ENCODE measurements at regions not wholly inside any gene's neighbourhood (a gene's known extent, or its start where the extent isn't known, plus 50 kb on each side); places are given as distances from the start of the nearest gene placed in this dataset.

DNA sequence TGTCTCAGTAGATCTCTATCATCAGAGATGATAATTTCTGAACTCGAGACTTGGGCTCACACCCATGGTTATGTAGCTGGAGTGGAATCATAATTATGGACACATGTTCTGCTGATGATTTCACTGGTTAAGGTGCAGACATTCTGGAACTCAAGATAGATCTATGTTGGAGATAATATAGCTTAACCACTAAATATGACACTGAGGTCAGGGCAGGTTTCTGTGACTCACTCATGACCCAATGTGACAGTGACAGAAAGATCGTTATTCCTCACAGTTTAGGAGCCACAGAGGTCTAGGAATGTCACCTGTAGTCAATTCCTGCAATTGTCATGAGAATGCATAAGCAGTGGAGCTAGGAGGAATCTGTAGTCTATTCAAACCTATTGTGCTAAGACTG lies 828.6 kb downstream of the TRIB2 start:
- intact Hi-C loops (cut with DNase I): no loop called here
- 39 to 69% methylated on average over 2 of the region's 2 CpGs for WGBS, 2 donors
- no peak for ATAC-seq
- TF ChIP-seq POLR2A (IDR thresholded peaks at IDR 0.05): no peak
- TF ChIP-seq, protein P1, sequence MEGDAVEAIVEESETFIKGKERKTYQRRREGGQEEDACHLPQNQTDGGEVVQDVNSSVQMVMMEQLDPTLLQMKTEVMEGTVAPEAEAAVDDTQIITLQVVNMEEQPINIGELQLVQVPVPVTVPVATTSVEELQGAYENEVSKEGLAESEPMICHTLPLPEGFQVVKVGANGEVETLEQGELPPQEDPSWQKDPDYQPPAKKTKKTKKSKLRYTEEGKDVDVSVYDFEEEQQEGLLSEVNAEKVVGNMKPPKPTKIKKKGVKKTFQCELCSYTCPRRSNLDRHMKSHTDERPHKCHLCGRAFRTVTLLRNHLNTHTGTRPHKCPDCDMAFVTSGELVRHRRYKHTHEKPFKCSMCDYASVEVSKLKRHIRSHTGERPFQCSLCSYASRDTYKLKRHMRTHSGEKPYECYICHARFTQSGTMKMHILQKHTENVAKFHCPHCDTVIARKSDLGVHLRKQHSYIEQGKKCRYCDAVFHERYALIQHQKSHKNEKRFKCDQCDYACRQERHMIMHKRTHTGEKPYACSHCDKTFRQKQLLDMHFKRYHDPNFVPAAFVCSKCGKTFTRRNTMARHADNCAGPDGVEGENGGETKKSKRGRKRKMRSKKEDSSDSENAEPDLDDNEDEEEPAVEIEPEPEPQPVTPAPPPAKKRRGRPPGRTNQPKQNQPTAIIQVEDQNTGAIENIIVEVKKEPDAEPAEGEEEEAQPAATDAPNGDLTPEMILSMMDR (IDR thresholded peaks at IDR 0.05): no peak
- Histone ChIP-seq H3K27ac (no peak overlapping the region), H3K27me3 (no peaks in the 10 kb centered on the region), H3K4me3 (no peak overlapping the region), H3K36me3 (replicated peaks in 1 of 2; ENCODE audit: insufficient read depth in 1 of 2, low read depth in 2 of 2) (no peaks in the 10 kb centered on the region), H3K4me1 (peaks cover 20% of the 10 kb centered on the region), H3K9me3 (no peaks in the 10 kb centered on the region)
- no peak for DNase-seq

DNA sequence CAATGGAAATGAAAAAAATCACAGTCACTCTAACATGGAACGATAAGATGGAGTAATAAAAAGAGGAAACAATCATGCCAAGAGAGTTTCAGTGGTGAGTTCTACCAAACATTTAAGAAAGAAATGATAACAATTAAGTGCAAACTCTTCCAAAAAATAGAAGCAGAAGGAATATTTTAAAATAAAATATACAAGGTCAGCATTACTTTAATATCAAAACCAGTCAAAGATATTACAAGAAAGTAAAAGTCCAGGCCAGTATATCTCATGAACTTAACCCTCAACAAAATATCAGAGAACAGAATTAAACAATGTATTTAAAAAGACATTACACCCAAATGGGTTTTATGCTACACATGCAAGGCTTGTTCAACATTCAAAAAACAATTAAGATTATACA lies 829.4 kb downstream of the TRIB2 start:
- WGBS, 2 donors: 88 to 91% methylated on average over 1 of the region's 1 CpG
- no peak for DNase-seq
- no peak for ATAC-seq
- Histone ChIP-seq H3K27ac (no peak overlapping the region), H3K27me3 (no peaks in the 10 kb centered on the region), H3K4me3 (no peak overlapping the region), H3K4me1 (peaks cover 12% of the 10 kb centered on the region), H3K36me3 (replicated peaks in 1 of 2; ENCODE audit: insufficient read depth in 1 of 2, low read depth in 2 of 2) (no peaks in the 10 kb centered on the region), H3K9me3 (no peaks in the 10 kb centered on the region)
- intact Hi-C loops (cut with DNase I): no loop called here
- TF ChIP-seq, protein P1 (IDR thresholded peaks at IDR 0.05): no peak
- TF ChIP-seq POLR2A (IDR thresholded peaks at IDR 0.05): no peak

DNA sequence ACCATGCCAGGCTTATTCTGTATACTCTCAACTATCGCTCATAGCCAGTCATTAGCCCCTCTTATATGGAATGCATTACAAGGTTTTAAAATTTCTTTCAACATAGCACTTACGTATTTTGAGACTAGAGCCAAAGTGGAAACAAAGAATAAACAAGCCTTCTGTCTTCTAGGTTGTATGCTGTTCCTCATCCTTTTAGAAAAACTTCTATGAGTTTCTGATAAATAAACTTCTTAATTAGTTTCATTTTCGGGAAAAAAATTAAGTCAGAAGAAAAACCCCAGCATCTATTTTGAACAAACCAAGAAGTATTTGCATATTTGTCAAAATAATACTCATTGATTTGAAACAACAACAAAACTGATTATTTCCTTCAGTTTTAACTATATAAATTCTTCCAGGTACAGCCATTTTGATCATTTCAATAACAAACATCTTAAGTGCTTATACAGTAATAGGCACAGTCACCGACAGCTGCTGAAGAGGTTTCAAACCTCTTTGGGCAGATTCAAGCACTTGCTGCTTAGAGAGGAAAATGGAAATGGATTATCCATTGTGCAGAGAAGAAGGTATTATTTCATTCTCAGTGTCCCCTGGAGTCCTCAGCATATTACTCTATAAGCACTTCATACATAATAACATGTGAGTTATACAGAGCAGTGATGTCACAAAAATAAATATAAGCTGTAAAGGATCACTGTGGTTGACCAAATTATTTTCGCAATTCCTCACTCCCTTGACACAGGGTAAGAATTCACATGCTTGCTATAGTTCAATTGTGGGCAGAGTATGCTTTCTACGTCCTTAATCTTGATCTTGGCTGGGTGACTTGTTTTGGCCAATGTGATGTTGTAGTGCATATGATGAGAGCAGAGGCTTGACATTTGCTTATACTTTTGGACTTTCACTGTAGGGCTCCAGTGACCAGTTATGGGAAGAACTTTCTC lies 833.8 kb downstream of the TRIB2 start:
- ATAC-seq (no peak), DNase-seq (no peak)
- Histone ChIP-seq H3K27me3 (no peaks in the 10 kb centered on the region), H3K4me3 (no peak overlapping the region), H3K4me1 (no peaks in the 10 kb centered on the region), H3K36me3 (replicated peaks in 1 of 2; ENCODE audit: insufficient read depth in 1 of 2, low read depth in 2 of 2) (no peaks in the 10 kb centered on the region), H3K27ac (no peak overlapping the region), H3K9me3 (no peaks in the 10 kb centered on the region)
- WGBS, 2 donors: 78 to 81% methylated on average over 6 of the region's 6 CpGs
- no peak for TF ChIP-seq POLR2A (IDR thresholded peaks at IDR 0.05)
- TF ChIP-seq, protein P1 (IDR thresholded peaks at IDR 0.05): no peak
- intact Hi-C loops (cut with DNase I): no loop called here

DNA sequence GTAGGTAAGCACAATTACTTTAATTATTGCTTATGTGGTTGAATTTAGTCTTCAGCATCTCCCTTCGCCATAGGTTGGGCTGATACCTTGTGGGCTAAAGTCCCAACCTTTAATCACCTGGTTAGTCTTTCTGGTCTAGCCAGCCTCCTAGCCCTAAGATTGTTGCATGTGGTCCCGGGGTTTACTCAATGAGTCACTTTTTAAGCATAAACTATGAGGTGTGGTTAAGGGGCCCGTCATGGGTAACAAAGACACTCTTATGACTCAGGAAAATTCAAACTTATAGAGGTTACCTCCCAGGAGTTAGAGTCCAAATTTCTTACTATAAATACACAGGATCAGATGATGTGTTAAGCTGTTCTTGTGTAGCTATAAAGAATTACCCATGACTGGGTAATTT lies 841.6 kb downstream of the TRIB2 start:
- ATAC-seq (peak; percentile 56), DNase-seq (peak in 1 of 4 donors; percentile 51)
- no peak overlapping the region for H3K4me3 ChIP-seq
- no peaks in the 10 kb centered on the region for H3K4me1 ChIP-seq
- intact Hi-C loops (cut with DNase I): no loop called here
- H3K27me3 ChIP-seq: no peaks in the 10 kb centered on the region
- no peaks in the 10 kb centered on the region for H3K36me3 ChIP-seq (replicated peaks in 1 of 2; ENCODE audit: insufficient read depth in 1 of 2, low read depth in 2 of 2)
- no peaks in the 10 kb centered on the region for H3K9me3 ChIP-seq
- TF ChIP-seq, protein P1 (IDR thresholded peaks at IDR 0.05): no peak
- TF ChIP-seq POLR2A (IDR thresholded peaks at IDR 0.05): no peak
- WGBS, 2 donors: 55 to 62% methylated on average over 3 of the region's 3 CpGs
- peak overlapping the region in 1 of 4 donors; percentile 4 for H3K27ac ChIP-seq

DNA sequence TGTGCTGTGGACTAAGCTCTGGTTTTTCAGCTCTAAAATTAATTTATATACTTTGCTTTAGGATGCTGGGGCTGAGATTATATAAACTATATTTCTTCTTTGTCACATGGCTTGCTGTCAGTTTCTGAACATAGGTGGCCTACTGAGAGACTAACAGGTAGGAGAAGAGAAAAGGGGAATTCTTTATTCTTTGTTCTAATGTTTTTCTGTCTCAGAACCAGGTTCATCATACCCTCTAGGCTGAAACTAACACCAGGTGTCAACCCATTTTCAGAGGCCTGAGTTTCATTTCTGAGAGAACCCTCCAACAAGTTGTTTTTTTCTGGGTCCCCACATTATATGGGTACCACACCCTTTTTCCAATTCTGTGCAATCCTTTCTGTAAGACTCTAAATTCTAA lies 843.6 kb downstream of the TRIB2 start:
- intact Hi-C loops (cut with DNase I): no loop called here
- no peaks in the 10 kb centered on the region for H3K27me3 ChIP-seq
- TF ChIP-seq, protein P1 (IDR thresholded peaks at IDR 0.05): no peak
- ATAC-seq: no peak
- no peaks in the 10 kb centered on the region for H3K36me3 ChIP-seq (replicated peaks in 1 of 2; ENCODE audit: insufficient read depth in 1 of 2, low read depth in 2 of 2)
- H3K4me3 ChIP-seq: no peak overlapping the region
- no peaks in the 10 kb centered on the region for H3K9me3 ChIP-seq
- DNase-seq: no peak
- H3K4me1 ChIP-seq: no peaks in the 10 kb centered on the region
- H3K27ac ChIP-seq: no peak overlapping the region

All from body of pancreas (tissue), 4 donors.